HG03442 (cell line): ENCODE measurements at regions not wholly inside any gene's neighbourhood (a gene's known extent, or its start where the extent isn't known, plus 50 kb on each side); places are given as distances from the start of the nearest gene placed in this dataset.

ENCODE experiments used
- ATAC-seq: cut with Tn5 transposase; IDR thresholded peaks from one replicate; pipeline ENCODE4 v1.9.1; 2021; ENCODE audit warnings: mild to moderate bottlenecking, moderate library complexity; ENCODE audit not compliant: unreplicated experiment

- ATAC-seq = no peak
These were observed 127.0 kb upstream of the TIAM1 start for GRCh38 chr21:31470896-31471694.

GRCh38 chr21:31460980-31461379 is 116.9 kb upstream of the TIAM1 start:
- no peak for ATAC-seq

GRCh38 chr21:31459457-31459856 is 115.4 kb upstream of the TIAM1 start:
- no peak for ATAC-seq

GRCh38 chr21:31457675-31458074 is 113.6 kb upstream of the TIAM1 start:
- ATAC-seq = no peak

GRCh38 chr21:31456201-31456600 is 112.1 kb upstream of the TIAM1 start:
- no peak for ATAC-seq

- no peak for ATAC-seq
These were observed 111.4 kb upstream of the TIAM1 start for GRCh38 chr21:31455506-31455905.

GRCh38 chr21:31450980-31451379 is 106.9 kb upstream of the TIAM1 start:
- no peak for ATAC-seq

- ATAC-seq = no peak
These were observed 106.0 kb upstream of the TIAM1 start for GRCh38 chr21:31449921-31450535.

GRCh38 chr21:31448496-31448895 is 104.4 kb upstream of the TIAM1 start:
- ATAC-seq = no peak

- no peak for ATAC-seq
These were observed 103.4 kb upstream of the TIAM1 start for GRCh38 chr21:31447505-31447904.

GRCh38 chr21:31446226-31446855 is 102.3 kb upstream of the TIAM1 start:
- no peak for ATAC-seq

- ATAC-seq = no peak
These were observed 101.1 kb upstream of the TIAM1 start for GRCh38 chr21:31445137-31445536.

GRCh38 chr21:31443736-31444521 is 99.9 kb upstream of the TIAM1 start:
- ATAC-seq = no peak

GRCh38 chr21:31442339-31442738 is 98.3 kb upstream of the TIAM1 start:
- no peak for ATAC-seq

GRCh38 chr21:31429506-31429905 is 85.4 kb upstream of the TIAM1 start:
- ATAC-seq = no peak

GRCh38 chr21:31426235-31426797 is 82.3 kb upstream of the TIAM1 start:
- no peak for ATAC-seq

- no peak for ATAC-seq
These were observed 81.1 kb upstream of the TIAM1 start for GRCh38 chr21:31425138-31425537.

- no peak for ATAC-seq
These were observed 80.0 kb upstream of the TIAM1 start for GRCh38 chr21:31424058-31424457.

GRCh38 chr21:31420988-31421387 is 76.9 kb upstream of the TIAM1 start:
- no peak for ATAC-seq

GRCh38 chr21:31420354-31420753 is 76.3 kb upstream of the TIAM1 start:
- ATAC-seq = no peak

GRCh38 chr21:31418377-31419001 is 74.4 kb upstream of the TIAM1 start:
- ATAC-seq = no peak
